C4-2B (cell line): ENCODE measurements at regions not wholly inside any gene's neighbourhood (a gene's known extent, or its start where the extent isn't known, plus 50 kb on each side); places are given as distances from the start of the nearest gene placed in this dataset.
"Not testable (repeated sequence)": the region's sequence is repeated elsewhere in the genome, so short reads cannot be mapped to it uniquely, and the experiment has no call there.

ENCODE experiments used
- H3K27ac ChIP-seq: fragments of 450-650 bp; 2 replicates; pipeline ENCODE4 v1.5.1; 2017
- ZFX ChIP-seq: fragments of 450-650 bp; IDR thresholded peaks from 2 replicates; pipeline ENCODE4 v1.6.1; 2017
- TF ChIP-seq, protein P1 (sequence below): fragments of 450-650 bp; conservative IDR thresholded peaks from 2 replicates; pipeline ENCODE4 v1.5.1; 2017; ENCODE audit warnings: mild to moderate bottlenecking

DNA sequence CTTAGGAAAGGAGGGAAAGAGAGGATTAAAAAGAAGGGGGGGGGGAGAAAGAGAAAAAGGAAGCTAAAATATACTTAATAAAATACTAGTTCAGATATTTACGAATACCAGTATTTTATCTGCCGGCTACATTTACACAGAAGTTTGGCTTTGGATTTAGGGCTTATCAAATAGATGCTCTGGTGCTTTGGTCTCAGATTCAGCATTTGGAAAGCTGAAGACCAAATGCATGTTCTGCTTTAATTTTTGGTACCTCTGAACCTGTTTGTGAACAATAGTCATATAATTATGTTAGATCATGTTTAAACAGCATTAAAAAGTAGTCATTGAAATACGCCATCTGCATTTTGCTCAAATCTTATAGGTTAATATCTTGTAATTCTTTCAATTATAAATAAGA is 786.0 kb upstream of the CITED2 start:
- no peak overlapping the region for H3K27ac ChIP-seq
- TF ChIP-seq, protein P1, sequence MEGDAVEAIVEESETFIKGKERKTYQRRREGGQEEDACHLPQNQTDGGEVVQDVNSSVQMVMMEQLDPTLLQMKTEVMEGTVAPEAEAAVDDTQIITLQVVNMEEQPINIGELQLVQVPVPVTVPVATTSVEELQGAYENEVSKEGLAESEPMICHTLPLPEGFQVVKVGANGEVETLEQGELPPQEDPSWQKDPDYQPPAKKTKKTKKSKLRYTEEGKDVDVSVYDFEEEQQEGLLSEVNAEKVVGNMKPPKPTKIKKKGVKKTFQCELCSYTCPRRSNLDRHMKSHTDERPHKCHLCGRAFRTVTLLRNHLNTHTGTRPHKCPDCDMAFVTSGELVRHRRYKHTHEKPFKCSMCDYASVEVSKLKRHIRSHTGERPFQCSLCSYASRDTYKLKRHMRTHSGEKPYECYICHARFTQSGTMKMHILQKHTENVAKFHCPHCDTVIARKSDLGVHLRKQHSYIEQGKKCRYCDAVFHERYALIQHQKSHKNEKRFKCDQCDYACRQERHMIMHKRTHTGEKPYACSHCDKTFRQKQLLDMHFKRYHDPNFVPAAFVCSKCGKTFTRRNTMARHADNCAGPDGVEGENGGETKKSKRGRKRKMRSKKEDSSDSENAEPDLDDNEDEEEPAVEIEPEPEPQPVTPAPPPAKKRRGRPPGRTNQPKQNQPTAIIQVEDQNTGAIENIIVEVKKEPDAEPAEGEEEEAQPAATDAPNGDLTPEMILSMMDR: no peak
- no peak for TF ChIP-seq ZFX

DNA sequence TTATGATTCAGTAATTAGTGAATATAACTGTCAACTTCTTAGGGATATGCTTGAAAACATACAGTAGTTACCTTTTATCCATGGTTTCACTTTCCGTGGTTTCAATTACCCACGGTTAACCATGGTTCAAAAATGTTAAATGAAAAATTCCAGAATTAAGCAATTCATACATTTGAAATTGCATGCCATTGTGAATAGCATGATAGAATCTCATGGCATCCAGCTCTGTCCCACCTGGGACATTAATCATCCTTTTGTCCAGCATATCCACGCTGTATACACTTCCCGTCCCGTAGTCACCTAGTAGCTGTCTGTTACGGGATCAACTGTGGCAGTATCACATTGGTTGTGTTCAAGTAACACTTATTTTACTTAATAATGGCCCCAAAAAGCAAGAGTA is 781.7 kb upstream of the CITED2 start:
- H3K27ac ChIP-seq: no peak overlapping the region
- TF ChIP-seq, protein P1: no peak
- TF ChIP-seq ZFX: no peak

DNA sequence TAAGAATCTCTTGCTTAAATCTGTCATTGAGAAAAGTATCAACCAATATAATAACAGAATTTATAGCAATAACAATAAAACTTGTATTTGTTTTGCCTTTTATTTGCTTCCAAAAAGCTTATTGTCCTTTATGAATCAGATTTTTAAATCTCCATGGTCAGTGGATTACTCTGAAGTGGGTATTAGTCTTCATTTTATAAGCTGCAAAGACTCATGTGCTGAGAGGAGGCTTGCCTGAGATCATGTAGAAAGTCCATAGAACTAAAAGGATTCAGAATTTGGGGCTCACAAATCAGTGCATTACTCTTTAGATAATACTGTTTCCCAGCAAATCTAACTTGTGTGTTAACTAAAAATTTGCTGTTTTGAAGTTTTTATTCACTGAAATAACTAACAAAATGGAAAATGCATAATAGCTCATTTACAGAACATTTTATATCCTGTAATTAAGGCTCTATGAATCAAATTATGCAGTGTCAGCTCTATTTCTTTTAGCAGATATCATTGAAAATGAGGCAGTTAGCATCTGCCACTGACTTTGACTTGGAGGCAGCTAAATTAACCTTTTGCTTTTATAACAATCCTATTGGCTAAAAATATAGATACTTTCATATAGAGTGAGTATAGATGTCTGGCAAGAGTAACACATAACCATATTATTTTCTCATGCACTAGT is 781.1 kb upstream of the CITED2 start:
- no peak overlapping the region for H3K27ac ChIP-seq
- no peak for TF ChIP-seq ZFX
- TF ChIP-seq, protein P1: no peak

DNA sequence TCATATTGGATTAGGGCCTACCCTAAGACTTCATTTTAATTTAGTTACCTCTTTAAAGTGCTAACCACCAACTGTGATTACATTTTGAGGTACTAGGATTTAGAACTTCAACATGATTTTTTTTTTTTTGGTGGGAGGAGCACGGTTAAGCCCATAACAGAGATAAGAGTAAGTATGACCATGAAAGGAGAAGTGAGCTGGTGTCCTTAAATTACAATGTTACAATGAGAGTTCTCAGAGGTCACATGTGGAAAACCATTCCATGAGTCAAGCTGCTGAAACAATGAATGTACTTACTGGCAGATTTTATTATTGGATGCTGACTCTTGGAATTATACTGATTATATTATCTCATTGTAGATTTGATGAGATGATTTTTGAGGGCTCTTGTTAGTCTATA is 779.3 kb upstream of the CITED2 start:
- H3K27ac ChIP-seq: no peak overlapping the region
- no peak for TF ChIP-seq ZFX
- TF ChIP-seq, protein P1: no peak

DNA sequence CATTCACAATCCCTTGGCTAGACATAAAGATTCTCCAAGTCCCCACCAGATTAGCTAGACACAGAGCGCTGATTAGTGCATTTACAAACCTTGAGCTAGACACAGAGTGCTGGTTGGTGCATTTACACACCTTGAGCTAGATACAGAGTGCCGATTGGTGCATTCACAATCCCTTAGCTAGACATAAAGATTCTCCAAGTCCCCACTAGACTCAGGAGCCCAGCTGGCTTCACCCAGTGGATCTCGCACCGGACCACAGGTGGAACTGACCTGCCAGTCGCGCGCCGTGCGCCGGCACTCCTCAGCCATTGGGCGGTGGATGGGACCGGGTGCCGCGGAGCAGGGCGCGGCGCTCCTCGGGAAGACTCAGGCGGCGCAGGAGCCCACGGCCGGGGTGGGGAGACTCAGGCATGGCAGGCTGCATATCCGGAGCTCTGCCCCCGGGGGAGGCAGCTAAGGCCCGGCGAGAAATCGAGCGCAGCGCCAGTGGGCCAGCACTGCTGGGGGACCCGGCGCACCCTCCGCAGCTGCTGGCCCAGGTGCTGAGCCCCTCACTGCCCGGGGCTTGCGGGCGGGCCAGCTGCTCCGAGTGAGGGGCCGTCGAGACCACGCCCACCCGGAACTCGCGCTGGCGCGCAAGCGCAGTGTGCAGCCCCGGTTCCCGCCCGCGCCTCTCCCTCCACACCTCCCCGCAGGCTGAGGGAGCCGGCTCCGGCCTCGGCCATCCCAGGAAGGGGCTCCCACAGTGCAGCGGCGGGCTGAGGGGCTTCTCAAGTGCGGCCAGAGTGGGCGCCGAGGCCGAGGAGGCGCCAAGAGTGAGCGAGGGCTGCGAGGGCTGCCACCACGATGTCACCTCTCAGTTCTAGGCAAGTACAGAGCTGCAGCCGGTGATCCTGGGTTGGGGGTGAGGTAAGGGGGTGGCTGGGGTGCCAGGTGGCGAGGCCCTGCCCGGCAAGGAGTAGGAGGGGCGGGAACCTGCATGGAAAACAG is 773.7 kb upstream of the CITED2 start:
- not testable (repeated sequence) for H3K27ac ChIP-seq

DNA sequence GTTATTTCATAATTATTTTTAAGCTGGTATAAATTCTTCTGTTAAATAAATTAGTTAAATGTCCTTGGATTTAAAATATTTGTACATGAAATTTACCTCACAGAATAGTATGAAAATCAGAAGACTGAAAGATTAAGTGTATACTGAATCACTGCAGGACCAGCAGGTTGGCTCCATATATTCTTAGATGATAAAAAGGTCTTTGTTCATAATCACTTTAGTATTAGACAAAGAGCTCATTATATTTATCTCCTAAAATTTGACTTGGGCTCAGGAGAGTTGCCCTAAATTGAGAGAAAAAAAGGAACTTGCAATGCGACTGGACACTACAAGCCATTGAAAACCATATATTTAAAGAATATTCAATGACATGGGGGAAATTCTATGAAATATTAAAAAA is 766.4 kb upstream of the CITED2 start:
- no peak overlapping the region for H3K27ac ChIP-seq
- no peak for TF ChIP-seq ZFX
- TF ChIP-seq, protein P1: no peak

DNA sequence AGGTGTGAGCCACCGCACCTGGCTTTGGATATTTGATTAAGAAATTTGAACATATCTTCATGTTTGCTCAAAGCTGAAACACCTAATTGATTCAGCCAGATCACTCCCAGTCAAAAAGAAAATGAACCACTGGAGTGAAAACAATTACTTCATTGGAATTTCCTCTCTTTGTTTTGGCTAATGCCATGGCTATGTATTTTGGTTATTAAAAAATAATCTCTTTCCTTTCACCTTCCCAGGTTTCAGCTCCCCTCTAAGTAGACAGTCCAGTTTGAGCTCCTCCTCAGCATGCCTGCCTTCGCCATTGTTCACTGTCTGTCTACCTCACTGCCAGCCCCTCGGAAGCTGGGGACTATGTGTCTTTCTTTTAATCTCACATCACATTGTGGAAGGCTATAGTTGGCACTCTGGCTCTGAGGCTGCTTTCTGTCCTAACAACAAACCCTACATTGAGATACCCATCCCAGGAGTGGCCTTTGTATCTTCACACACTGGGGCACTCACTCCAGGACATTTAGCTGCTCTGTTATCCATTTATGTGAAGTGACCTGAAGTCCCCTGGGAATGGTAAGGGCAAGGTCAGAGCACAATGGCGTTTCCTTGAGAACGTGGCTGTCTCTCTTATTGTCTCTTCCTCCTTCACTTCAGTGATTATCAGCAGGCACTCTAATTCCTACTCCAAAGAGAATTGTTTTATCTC is 764.0 kb upstream of the CITED2 start:
- H3K27ac ChIP-seq: peak overlapping the region; percentile 39; the same call in 1 of the 2 replicates
- no peak for TF ChIP-seq ZFX
- TF ChIP-seq, protein P1: no peak
